Stimulated activated naive CD4-positive, alpha-beta T cell (primary cell): ENCODE measurements at regions not wholly inside any gene's neighbourhood (a gene's known extent, or its start where the extent isn't known, plus 50 kb on each side); places are given as distances from the start of the nearest gene placed in this dataset.

Experiments used
- DNase-seq, 6 experiments: peaks; one replicate each; lab custom pipeline; 2025; lab: John Stamatoyannopoulos, UW

DNA sequence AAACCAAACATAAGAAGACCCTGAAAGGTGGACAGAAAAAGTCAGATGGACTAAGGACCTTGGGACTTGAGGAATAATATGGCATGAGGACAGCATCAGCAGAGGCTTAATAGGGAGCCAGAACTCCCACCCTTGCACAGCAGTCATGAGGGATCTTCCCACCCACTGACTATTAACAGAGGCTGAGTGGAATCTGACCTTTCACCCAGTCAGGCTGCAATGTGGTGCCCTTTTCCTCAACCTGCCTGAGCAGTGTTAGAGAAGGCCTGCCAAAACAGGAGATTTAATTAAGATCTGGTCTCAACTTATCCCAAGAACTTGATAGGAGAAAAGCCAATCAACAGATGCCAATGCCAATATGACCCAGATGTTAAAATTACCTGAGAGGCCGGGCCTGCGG, 481.9 kb downstream of the KDM4C start:
- no peak for DNase-seq

DNA sequence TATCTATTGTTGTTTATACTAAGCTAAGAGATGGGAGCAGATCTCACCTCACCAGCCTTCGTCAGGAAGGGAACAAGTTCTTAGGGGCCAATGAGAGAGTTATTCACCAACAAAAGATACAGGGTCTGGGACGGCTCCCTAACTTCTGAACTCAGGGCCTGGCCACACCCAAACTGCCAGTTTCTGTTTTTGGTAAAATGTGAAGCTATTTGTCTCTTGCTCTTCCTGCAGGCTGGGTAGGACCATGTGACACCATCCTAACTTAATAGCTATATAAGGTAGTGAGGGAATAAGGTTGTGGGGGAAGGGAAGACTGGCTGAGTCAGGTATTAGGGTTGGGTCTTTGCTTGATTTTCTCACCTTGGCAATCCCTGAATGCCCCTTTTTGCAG, 480.5 kb downstream of the KDM4C start:
- DNase-seq: no peak

DNA sequence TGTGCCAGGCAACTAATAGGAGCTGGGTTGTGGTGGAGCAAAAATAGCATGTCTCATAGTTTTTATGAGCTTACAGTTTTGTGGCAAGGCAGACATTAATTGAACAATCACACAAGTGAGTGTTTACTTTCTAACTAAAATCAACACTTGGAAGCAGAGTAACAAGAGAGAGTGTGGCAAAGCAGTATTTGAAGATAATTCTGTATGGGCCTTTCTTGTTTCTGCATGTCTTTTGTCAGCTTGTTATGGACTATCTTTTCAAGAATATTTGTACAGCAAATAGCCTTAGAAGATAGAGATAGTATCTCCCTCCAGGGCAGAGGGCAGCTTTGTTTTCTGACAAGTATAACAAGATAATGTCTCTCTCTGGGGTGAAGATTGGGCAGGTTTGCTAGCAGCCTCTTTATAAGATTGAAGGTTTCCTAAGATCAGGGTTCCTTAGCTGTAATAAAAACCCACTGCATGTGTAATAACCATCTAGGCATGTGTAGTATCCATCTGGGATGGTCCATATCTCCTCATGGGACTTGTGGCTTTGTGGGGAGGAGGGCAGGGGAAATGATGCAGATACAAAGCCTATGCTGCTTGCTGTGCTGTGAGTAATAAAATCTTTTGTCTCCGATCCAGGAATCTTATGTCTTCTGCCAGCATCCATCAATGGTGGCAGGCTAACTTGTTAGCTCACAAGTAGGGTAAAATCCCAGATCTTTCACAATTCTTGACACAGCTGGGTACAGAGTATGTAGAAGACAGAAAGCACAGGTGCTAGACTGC, 479.9 kb downstream of the KDM4C start:
- no peak for DNase-seq

DNA sequence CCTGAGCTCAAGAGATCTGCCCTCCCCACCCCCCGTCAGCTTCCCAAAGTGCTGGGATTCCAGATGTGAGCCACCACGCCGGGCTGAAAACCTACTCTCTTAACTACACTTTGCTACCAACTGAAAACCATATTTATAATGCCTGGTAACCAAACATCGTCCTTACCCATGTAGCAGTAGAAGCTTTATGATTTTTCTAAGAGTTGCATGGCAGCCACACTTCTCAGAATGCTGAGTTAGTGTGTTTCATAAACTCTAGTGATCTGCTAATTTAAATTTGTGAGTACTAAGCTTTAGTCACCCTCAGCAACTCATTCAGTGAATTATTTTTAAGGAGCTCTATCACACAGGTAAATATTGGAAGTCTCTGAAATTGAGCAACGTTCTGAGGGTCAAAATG, 478.4 kb downstream of the KDM4C start:
- DNase-seq: no peak

DNA sequence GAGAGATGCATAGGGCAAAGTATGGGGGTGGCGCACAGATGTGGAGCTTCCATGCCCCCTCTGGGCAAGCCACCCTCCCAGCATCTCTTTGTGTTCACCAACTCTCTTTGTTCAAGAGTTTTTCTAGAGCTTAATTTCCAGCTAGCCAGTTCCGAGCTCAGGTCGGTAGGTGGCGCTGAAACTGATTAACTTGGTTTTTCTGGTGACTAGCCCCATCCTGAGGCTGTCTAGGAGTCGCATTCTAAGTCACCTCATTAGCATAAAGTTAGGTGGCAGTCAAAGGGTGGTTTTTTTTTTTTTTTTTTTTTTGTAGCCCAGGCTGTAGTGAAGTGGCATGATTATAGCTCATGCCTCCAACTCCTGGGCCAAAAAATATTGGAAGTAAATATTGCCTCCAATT, 476.4 kb downstream of the KDM4C start:
- DNase-seq: no peak

DNA sequence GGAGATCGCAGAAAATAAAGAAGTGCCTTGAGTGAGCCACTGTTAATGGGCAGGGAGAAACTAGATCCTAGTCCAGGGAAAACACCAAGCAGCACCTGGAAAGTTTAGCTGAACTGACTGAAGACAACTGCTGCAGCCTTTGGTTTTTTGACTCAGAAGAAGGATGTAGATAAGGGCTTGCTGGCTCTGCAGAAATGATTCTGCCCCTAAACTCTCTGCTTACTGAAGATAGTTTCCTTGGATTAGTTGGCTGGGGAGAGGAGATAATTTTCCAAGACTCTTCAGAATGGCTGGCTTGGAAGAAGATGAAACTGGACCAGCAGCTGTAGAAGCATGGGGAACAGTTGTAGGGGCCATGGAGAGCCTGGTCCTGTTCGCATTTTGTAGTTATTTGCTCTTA, 471.8 kb downstream of the KDM4C start:
- DNase-seq: no peak

DNA sequence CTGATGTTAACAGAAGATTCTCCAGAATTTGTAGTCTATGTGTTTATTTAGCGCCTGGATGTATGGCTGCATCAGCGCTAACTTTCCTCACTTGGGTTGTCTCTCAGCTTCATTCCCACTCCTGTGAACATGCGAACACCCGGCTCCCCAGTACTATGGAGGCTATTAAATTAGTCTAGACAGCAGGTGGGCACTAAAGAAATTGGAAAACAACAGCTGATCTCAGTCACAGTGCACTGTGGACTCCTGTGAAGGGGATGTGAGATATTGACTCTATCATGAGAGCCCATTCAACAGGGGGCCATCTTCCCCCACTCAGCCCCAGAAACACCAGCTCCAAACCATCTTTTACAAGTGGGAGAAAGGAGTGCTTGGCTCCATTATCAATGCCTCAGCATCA, 471.0 kb downstream of the KDM4C start:
- DNase-seq: no peak

DNA sequence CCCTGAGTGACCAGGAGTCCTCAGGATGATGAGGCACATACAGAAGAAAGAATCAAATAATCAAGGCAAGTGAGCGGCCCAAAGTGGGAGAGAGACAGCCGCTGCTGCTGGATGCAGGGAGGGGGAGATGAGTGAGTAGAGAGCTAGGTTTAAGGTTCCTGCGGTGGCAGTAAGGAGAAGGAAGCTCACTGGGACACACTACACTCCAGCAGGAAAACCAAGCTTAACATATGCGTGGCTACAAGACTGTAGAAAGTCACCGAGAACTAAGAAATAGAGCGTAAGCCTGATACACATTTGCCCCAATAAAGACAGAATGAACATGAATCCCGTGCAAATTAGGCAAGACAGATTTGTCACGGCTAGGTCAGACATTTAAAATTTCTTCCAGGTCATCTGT, 470.2 kb downstream of the KDM4C start:
- no peak for DNase-seq

DNA sequence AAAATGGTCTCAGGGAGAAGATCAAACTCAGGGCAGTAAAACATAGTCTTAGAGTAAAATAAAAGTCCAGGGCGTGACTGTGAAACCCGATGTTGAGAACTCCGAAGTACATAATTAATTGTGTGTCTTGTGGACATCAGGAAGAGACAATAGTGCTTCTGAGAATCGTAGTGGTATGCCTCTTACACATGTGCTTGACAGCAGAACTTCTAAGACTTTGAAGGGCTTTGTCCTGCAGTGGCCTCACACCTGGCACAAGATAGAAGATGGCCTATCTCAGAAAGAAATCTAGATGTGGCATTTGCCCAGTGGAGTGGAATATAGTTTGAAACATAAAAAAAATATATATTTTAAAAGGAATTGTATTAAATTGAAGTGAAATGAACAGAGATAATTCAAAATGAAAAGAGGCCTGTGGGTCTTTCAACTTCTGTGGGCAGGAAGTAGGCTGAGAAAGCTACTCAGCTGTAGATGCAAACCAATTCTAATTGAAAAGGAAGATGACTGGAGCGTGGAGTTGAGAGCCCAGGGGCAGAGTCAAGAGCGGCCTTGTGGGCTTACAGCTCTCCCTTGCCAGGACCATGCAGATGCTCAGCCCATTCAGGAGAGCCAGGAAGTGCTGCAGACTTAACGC, 468.4 kb downstream of the KDM4C start:
- no peak for DNase-seq
